ENCODE measurements at regions not wholly inside any gene's neighbourhood (a gene's known extent, or its start where the extent isn't known, plus 50 kb on each side); places are given as distances from the start of the nearest gene placed in this dataset.
"Not testable (repeated sequence)": the region's sequence is repeated elsewhere in the genome, so short reads cannot be mapped to it uniquely, and the experiment has no call there.

- no peaks in the 10 kb centered on the region for H3K36me3 Mint-ChIP-seq
Observed at GRCh38 chr21:31786164-31786920, 54.4 kb upstream of the SCAF4 start.

GRCh38 chr21:31785237-31786163, 53.6 kb upstream of the SCAF4 start:
- peak overlapping the region in 1 of 2 donors; percentile 50 for H3K27ac Mint-ChIP-seq
- H3K4me1 ChIP-seq (ENCODE audit: control insufficient read depth, insufficient read depth, low read length); intact Hi-C loops (cut with micrococcal nuclease); H3K36me3 ChIP-seq (ENCODE audit: control insufficient read depth, insufficient read depth, low read length); H3K27me3 ChIP-seq (ENCODE audit: control insufficient read depth, insufficient read depth, low read length); H3K9me3 Mint-ChIP-seq; H3K4me1 Mint-ChIP-seq; H3K36me3 Mint-ChIP-seq; H3K27ac ChIP-seq (ENCODE audit: low read length); H3K4me3 ChIP-seq (ENCODE audit: low read length); H3K9me3 ChIP-seq (ENCODE audit: control insufficient read depth, insufficient read depth, low read length); H3K4me3 Mint-ChIP-seq: not testable (repeated sequence)
- 39% methylated on average over 6 of the region's 11 CpGs for WGBS (ENCODE audit: insufficient coverage)
- TF ChIP-seq CTCF (IDR thresholded peaks at IDR 0.05) = peak; percentile 49
- peak in 1 of 2 donors; percentile 64 for DNase-seq
- peak in 1 of 3 donors; percentile 63 for ATAC-seq
- H3K27me3 Mint-ChIP-seq (ENCODE audit: low read depth in 2 of 2) = peaks cover 9 to 11% of the 10 kb centered on the region in 2 donors

More at GRCh38 chr21:31786164-31786920, 54.4 kb upstream of the SCAF4 start:
- Histone ChIP-seq H3K27me3 (ENCODE audit: control insufficient read depth, insufficient read depth, low read length) (no peaks in the 10 kb centered on the region), H3K9me3 (ENCODE audit: control insufficient read depth, insufficient read depth, low read length) (no peaks in the 10 kb centered on the region), H3K4me3 (ENCODE audit: low read length) (no peak overlapping the region), H3K4me1 (ENCODE audit: control insufficient read depth, insufficient read depth, low read length) (no peaks in the 10 kb centered on the region), H3K36me3 (ENCODE audit: control insufficient read depth, insufficient read depth, low read length) (no peaks in the 10 kb centered on the region), H3K27ac (ENCODE audit: low read length) (no peak overlapping the region)
- ATAC-seq (no peak), DNase-seq (no peak)
- Mint-ChIP-seq H3K9me3 (peaks cover 3 to 5% of the 10 kb centered on the region in 2 donors), H3K27ac (peak overlapping the region in 1 of 2 donors; percentile 50), H3K4me1 (peaks cover 9% of the 10 kb centered on the region in 2 donors), H3K27me3 (ENCODE audit: low read depth in 2 of 2) (peaks cover 9 to 11% of the 10 kb centered on the region in 2 donors), H3K4me3 (no peak overlapping the region)
- peak; percentile 5 for TF ChIP-seq CTCF (IDR thresholded peaks at IDR 0.05)
- 91% methylated on average over 4 of the region's 4 CpGs for WGBS (ENCODE audit: insufficient coverage)
- intact Hi-C loops (cut with micrococcal nuclease) = no loop called here

- TF ChIP-seq CTCF (IDR thresholded peaks at IDR 0.05) = no peak
- H3K27ac ChIP-seq (ENCODE audit: low read length) = no peak overlapping the region
- no peaks in the 10 kb centered on the region for H3K27me3 ChIP-seq (ENCODE audit: control insufficient read depth, insufficient read depth, low read length)
- intact Hi-C loops (cut with micrococcal nuclease) = no loop called here
- peaks cover 9 to 12% of the 10 kb centered on the region in 2 donors for H3K27me3 Mint-ChIP-seq (ENCODE audit: low read depth in 2 of 2)
- H3K4me3 Mint-ChIP-seq = no peak overlapping the region
- no peaks in the 10 kb centered on the region for H3K36me3 Mint-ChIP-seq
- H3K4me3 ChIP-seq (ENCODE audit: low read length) = no peak overlapping the region
- DNase-seq = no peak
- no peaks in the 10 kb centered on the region for H3K9me3 ChIP-seq (ENCODE audit: control insufficient read depth, insufficient read depth, low read length)
- no peaks in the 10 kb centered on the region for H3K4me1 ChIP-seq (ENCODE audit: control insufficient read depth, insufficient read depth, low read length)
- no peak overlapping the region for H3K27ac Mint-ChIP-seq
- 16% methylated on average over 3 of the region's 3 CpGs for WGBS (ENCODE audit: insufficient coverage)
- peaks cover 9% of the 10 kb centered on the region in 2 donors for H3K4me1 Mint-ChIP-seq
- H3K36me3 ChIP-seq (ENCODE audit: control insufficient read depth, insufficient read depth, low read length) = no peaks in the 10 kb centered on the region
- ATAC-seq = no peak
- H3K9me3 Mint-ChIP-seq = peaks cover 3 to 5% of the 10 kb centered on the region in 2 donors
Observed at GRCh38 chr21:31781737-31782136, 49.8 kb upstream of the SCAF4 start.

All from natural killer cell (primary cell).